ENCODE measurements at regions not wholly inside any gene's neighbourhood (a gene's known extent, or its start where the extent isn't known, plus 50 kb on each side); places are given as distances from the start of the nearest gene placed in this dataset.
A peak's percentile ranks its signal among the peaks of the same experiment; 100 is the strongest.

DNA sequence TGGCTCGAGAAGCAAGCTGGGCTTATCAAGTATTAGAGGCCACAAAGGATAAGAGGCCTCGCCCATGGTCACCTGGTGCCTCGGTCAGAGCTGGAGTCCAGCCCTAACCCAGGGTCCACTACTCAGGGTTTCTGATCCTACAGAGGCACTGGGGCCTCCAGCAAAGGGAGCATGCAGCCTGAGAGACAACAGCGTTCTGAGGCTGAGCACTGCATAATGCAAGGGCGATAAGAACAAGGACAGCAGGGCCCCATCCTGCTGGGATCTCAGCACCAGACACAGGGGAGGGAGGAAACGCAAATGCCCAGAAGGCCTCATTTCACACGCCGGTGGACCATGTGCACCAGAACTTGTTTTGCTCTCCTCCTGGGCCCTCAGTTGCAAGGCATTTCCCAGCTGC is 63.0 kb downstream of the C5orf15 start:
- no peak for DNase-seq

GRCh38 chr5:133904641-133905040 is 63.8 kb downstream of the C5orf15 start:
- no peak for DNase-seq

DNA sequence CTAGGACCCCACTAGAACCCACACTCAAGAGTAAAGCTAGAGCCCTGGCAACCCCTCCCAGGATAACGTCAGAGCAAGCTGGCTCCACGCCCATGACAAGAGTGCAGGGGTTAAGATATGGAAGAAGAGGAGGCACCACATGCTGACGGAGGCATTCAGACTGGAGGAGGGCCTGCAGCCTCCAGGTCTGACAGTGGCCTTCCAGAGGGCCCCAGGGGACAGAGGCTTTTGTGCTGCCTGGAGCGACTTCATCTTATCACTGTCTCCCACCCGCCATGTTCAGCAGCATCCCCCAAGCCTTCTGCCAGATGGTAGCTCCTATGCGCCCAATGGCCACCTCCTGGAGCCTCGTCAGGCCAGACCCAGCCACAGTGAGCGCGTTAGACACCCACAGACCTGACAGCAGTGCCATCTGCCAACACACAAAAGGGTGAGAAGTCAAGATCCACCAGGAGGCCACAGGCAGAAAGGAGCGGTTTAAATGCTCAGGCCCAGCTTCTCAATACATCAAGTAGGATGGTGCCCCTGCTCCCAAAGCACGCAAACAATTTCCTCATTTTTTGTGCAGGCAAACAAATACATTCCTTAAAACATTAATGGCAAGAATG is 65.8 kb downstream of the C5orf15 start:
- peak; percentile 92 for DNase-seq

GRCh38 chr5:133900534-133901270 is 67.7 kb downstream of the C5orf15 start:
- no peak for DNase-seq

- DNase-seq = no peak
Observed at GRCh38 chr5:133899506-133899905, 68.9 kb downstream of the C5orf15 start.

- DNase-seq = no peak
Observed at GRCh38 chr5:133898440-133898839, 70.0 kb downstream of the C5orf15 start.

DNA sequence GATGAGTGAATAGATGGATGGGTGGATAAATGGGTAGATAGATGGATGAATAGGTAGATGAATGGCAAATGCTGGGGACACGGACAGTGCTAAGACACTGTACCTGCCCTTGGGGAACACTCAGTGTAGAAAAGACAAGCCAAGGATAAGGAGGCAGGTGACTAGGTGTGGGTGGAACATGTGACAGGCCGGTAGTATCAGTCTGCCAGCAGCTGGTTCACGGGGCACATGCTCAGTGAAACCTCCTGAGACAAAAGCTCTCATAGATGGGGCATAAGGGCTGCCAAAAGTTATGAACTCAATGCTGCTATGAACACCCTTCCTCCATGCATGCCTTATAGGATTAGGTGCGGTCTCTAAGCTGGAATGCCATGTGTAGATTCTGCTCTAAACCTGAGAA is 71.0 kb downstream of the C5orf15 start:
- no peak for DNase-seq

GRCh38 chr5:133896873-133897272 is 71.6 kb downstream of the C5orf15 start:
- no peak for DNase-seq

GRCh38 chr5:133895979-133896845 is 72.2 kb downstream of the C5orf15 start:
- no peak for DNase-seq

- no peak for DNase-seq
Observed at GRCh38 chr5:133894143-133894542, 74.3 kb downstream of the C5orf15 start.

DNA sequence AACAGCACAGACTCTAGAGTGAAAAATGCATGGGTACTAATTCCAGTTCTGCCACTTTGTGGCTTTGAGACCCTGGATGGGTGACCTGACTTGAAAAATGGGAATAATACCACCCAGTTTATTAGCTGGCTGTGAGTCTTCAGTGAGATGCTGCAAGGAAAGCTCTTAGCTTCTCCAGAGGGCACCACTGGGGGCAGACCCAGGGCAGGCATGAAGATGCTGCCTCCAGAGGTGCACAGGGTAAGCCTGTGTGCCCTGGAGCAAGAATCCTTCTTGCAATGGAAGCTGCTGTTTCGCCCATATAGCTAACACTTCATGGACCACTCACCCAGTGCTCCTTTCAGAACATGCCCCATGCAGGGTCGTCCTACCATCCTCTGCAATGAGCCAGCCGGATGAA is 75.7 kb downstream of the C5orf15 start:
- DNase-seq = no peak

GRCh38 chr5:133892306-133892705 is 76.1 kb downstream of the C5orf15 start:
- no peak for DNase-seq

DNA sequence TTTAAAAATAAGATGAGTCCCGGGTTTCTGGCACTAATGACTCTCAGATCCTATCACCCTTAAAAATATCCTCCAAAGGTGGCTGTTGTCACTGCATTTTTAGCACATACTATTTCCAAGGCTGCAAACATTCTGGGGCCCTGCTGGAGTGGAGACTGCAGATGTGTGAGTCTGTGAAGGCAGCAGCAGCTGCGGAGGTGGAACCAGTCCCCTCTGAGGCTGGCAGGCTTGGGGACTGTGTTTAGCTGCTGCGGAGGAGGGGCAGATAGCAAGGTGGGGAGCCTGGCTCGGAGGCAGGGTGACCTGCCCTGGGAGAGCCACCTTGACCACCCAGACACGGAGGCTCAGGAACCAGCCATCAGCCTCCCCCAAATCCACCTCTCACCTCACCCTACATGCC is 77.0 kb downstream of the C5orf15 start:
- DNase-seq = no peak

DNA sequence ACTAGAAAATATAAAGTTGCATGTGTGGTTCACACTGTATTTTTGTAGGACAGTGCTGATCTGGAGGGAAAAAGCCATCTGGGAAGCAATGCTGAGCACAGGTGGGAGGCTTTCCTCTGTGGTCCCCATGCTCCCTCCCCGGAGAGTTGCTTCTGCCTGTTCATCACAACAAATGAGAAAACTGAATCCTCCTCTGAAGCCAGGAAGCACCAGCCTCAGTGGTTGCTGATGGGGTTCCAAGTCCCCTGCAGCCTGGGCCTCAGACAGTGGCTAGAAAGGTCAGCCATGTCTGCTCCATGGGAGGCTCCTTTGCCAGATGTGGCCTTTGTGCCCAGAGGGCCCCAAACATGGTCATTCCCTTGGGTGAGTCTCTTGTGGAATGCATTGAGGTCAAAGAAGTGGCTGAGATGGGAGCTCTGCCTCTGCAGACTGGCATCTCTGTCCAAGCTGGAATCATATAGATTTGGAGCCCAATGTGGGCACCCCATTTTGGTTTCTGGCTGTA is 77.6 kb downstream of the C5orf15 start:
- no peak for DNase-seq

DNA sequence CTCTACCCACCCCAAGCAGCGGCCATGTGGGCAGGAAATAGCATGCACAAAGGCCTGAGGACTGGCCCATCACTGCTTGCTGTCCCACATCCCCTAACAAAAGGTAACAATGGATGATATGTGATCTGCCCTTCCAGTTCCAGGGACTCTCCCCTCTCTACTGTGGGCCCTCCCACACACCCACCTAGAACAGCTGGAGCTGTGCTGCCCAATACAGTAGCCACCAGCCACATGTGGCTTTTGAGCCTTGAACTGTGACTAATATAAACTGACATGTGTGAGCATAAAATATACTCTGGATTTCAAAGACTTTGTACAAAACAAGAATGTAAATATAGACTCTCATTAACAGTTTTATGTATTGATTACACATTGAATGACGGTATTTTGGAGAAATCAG is 78.1 kb downstream of the C5orf15 start:
- no peak for DNase-seq

GRCh38 chr5:133889271-133889905 is 79.0 kb downstream of the C5orf15 start:
- no peak for DNase-seq

GRCh38 chr5:133888625-133888991 is 79.8 kb downstream of the C5orf15 start:
- DNase-seq = no peak

DNA sequence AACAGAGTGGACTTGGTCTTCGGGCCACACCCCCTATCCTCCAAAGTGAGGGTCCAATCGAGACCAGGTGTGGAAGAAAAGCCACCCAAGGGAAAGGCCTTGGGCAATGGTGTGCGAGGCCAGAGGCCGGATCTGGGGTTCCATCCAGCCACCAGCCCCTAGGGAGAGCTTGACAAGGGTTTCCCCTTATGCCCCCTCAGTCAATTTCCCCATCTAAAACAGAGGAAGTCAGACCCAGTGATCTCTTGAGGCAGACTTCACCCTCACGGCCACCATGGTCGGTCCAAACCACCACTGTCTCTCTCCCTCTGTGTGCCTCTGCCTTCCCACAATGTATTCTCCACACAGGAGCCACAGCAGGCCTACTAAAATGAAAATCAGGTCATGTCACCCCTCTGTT is 82.9 kb downstream of the C5orf15 start:
- no peak for DNase-seq

- no peak for DNase-seq
Observed at GRCh38 chr5:133884569-133885311, 83.7 kb downstream of the C5orf15 start.

DNA sequence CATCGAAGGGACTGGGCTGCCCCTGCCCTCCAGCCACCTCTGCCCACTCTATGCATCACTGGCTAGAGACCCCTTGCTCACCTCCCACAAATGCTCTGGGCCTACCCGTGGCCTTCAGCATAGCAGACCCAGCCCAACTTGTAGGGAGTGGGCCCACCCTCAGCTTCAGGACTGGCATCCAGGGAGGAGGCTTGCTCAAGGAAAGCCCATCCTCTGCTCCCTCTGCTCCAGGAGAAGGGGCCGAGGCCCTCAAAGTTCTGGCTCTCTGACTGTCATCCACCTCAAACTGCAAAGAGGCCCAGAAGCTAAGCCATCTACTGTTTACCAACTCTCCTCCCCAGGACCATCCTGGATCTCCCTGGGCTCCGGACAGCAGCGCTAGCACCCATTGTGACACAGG is 84.5 kb downstream of the C5orf15 start:
- no peak for DNase-seq

DNA sequence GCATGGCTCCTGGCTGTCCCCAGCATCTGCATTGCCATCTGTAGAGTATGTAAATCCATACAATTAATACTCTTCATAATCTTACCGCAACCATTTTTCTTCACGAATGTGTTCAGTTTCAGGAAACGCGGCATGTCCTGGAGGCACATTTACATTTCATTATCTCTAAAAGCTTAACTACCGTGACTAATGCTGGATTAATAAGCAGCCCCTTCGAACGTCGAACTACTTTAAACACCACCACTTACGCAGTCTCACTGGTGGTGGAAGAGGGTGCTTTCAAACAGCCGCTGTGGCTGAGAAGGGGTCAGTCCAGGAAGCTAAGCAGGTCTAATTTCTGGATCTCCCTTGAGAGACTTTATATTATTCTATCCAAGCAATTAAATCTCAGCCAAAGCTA is 85.6 kb downstream of the C5orf15 start:
- no peak for DNase-seq

- no peak for DNase-seq
Observed at GRCh38 chr5:133882389-133882695, 86.1 kb downstream of the C5orf15 start.
